HepG2 (cell line): ENCODE measurements at regions not wholly inside any gene's neighbourhood (a gene's known extent, or its start where the extent isn't known, plus 50 kb on each side); places are given as distances from the start of the nearest gene placed in this dataset.

ENCODE experiments used
- ATAC-seq: fragments of 200-7000 bp; cut with Tn5 transposase; 3 replicates; pipeline ENCODE4 v1.9.1; 2020; ENCODE audit warnings: mild to moderate bottlenecking, moderate library complexity
- BruUV-seq: library from RNA; stranded (reverse); fragments of 400-500 nt; replicated peaks from 2 replicates; lab custom pipeline; 2021; lab: Mats Ljungman, UMichigan
- CTCF ChIA-PET: fragments of 300-600 bp; formaldehyde crosslinking; extraction: SDS; loops from one replicate; lab custom pipeline; 2021; ENCODE audit warnings: low total read pairs, inconsistent platforms, low intra/inter-chr PET ratio; lab: Yijun Ruan, JAX
- POLR2A ChIA-PET: fragments of 350-600 bp; sonication (Branson Sonifier 250); formaldehyde crosslinking; loops from one replicate; lab custom pipeline; 2020; ENCODE audit warnings: antibody characterized with exemption, inconsistent platforms; lab: Yijun Ruan, JAX
- DNase-seq: peaks from one replicate; pipeline ENCODE4 v3.0.0-alpha.2; 2015; ENCODE audit warnings: low spot score
- FAIRE-seq: peaks from 3 replicates; lab custom pipeline; 2011; peaks lifted over from hg19 to GRCh38; lab: Jason Lieb, UNC
- H2AFZ ChIP-seq: one replicate; pipeline ENCODE4 v1.6.1; 2011; ENCODE audit warnings: low read length, inconsistent platforms
- H3K27ac ChIP-seq: fragments of 300-600 bp; 3 replicates; pipeline ENCODE4 v1.8.0; 2011; ENCODE audit warnings: mixed run types, mild to moderate bottlenecking, mixed read lengths, low read length, inconsistent platforms; ENCODE audit not compliant: insufficient read depth; ENCODE audit errors: extremely low read length
- H3K27me3 ChIP-seq, 2 experiments: fragments of 200-600 bp in 1 of 2; 2 replicates in 1 of 2; 3 replicates in 1 of 2; pipeline versions ENCODE4 v1.6.0 to v1.8.0; 2011; ENCODE audit warnings: low read length in 2 of 2, mild to moderate bottlenecking in 2 of 2, moderate library complexity in 2 of 2, inconsistent platforms in 1 of 2; ENCODE audit not compliant: insufficient read depth in 2 of 2, control insufficient read depth in 1 of 2
- H3K36me3 ChIP-seq, 2 experiments: fragments of 200-600 bp in 1 of 2; replicated peaks in 1 of 2; 2 replicates in 1 of 2; 3 replicates in 1 of 2; pipeline versions ENCODE4 v1.5.1 to v1.8.0; 2011; ENCODE audit warnings: low read length in 2 of 2, inconsistent platforms in 1 of 2; ENCODE audit not compliant: insufficient read depth in 2 of 2, control insufficient read depth in 1 of 2
- H3K4me1 ChIP-seq: 2 replicates; pipeline ENCODE4 v1.5.1; 2012; ENCODE audit warnings: low read length, inconsistent platforms; ENCODE audit not compliant: insufficient read depth
- H3K4me2 ChIP-seq: 2 replicates; pipeline ENCODE4 v1.6.0; 2011; ENCODE audit warnings: low read depth, low read length, inconsistent platforms
- H3K4me3 ChIP-seq, 3 experiments: fragments of 200-600 bp in 1 of 3; sonication (generic), shearing (Covaris generic) in 1 of 3; replicated peaks in 1 of 3; 2 replicates each; pipeline ENCODE4 v1.5.1; 2011 to 2016; ENCODE audit warnings: low read length in 3 of 3, inconsistent platforms in 2 of 3, low read depth in 2 of 3, mild to moderate bottlenecking in 2 of 3, control low read depth in 1 of 3, mixed read lengths in 1 of 3; ENCODE audit not compliant: insufficient read depth in 1 of 3
- H3K79me2 ChIP-seq: one replicate; pipeline ENCODE4 v1.6.1; 2011; ENCODE audit warnings: low read length, inconsistent platforms; ENCODE audit not compliant: insufficient read depth
- H3K9ac ChIP-seq: 2 replicates; pipeline ENCODE4 v1.6.0; 2011; ENCODE audit warnings: mild to moderate bottlenecking, low read depth, low read length, inconsistent platforms; ENCODE audit not compliant: insufficient read depth
- H3K9me3 ChIP-seq: 2 replicates; pipeline ENCODE4 v1.5.1; 2012; ENCODE audit warnings: mild to moderate bottlenecking, low read length
- H4K20me1 ChIP-seq: 2 replicates; pipeline ENCODE4 v1.6.0; 2011; ENCODE audit warnings: inconsistent platforms, mild to moderate bottlenecking, low read length, moderate library complexity; ENCODE audit not compliant: insufficient read depth
- ARHGAP35 ChIP-seq: sonication (generic); formaldehyde crosslinking; IDR thresholded peaks from 2 replicates; pipeline ENCODE4 v1.9.0; 2022; ENCODE audit warnings: mild to moderate bottlenecking, inconsistent platforms, moderate library complexity, missing genetic modification reagents, borderline replicate concordance
- FOXO4 ChIP-seq: sonication (generic); formaldehyde crosslinking; conservative IDR thresholded peaks from 2 replicates; pipeline ENCODE4 v1.8.1; 2023; ENCODE audit warnings: missing genetic modification reagents
- KIAA2018 ChIP-seq: sonication (generic); formaldehyde crosslinking; IDR thresholded peaks from 2 replicates; pipeline ENCODE4 v1.5.0; 2020; ENCODE audit warnings: mild to moderate bottlenecking, missing genetic modification reagents, borderline replicate concordance
- PBX2 ChIP-seq: IDR thresholded peaks from 2 replicates; pipeline ENCODE4 v1.6.1; 2016; ENCODE audit warnings: control low read depth
- SMAD9 ChIP-seq: sonication (generic); formaldehyde crosslinking; IDR thresholded peaks from 2 replicates; pipeline ENCODE4 v1.5.1; 2020; ENCODE audit warnings: mild to moderate bottlenecking, missing genetic modification reagents
- ZFP36 ChIP-seq: fragments of 150-350 bp; IDR thresholded peaks from 2 replicates; pipeline ENCODE4 v1.6.1; 2018; ENCODE audit warnings: borderline replicate concordance, low read length, low read depth; ENCODE audit not compliant: partially characterized antibody
- ZNF296 ChIP-seq: sonication (generic); formaldehyde crosslinking; conservative IDR thresholded peaks from 2 replicates; pipeline ENCODE4 v1.5.0; 2020; ENCODE audit warnings: mild to moderate bottlenecking, missing genetic modification reagents
- ZNF543 ChIP-seq: sonication (generic); formaldehyde crosslinking; IDR thresholded peaks from 2 replicates; pipeline ENCODE4 v1.4.0; 2020; ENCODE audit warnings: mild to moderate bottlenecking, missing genetic modification reagents
- ZNF563 ChIP-seq: sonication (generic); formaldehyde crosslinking; IDR thresholded peaks from 2 replicates; pipeline ENCODE4 v1.8.0; 2022; ENCODE audit warnings: mild to moderate bottlenecking, moderate library complexity, missing genetic modification reagents
- ZNF572 ChIP-seq: sonication (generic); formaldehyde crosslinking; IDR thresholded peaks from 2 replicates; pipeline ENCODE4 v1.5.1; 2020; ENCODE audit warnings: mild to moderate bottlenecking, missing genetic modification reagents
- ZNF678 ChIP-seq: sonication (generic); formaldehyde crosslinking; IDR thresholded peaks from 2 replicates; pipeline ENCODE4 v1.4.0; 2020; ENCODE audit warnings: mild to moderate bottlenecking, missing genetic modification reagents
- WGBS: methylation state at CpG from one replicate; pipeline ENCODE4 v1.1.6; 2017; ENCODE audit warnings: low lambda C conversion rate; 5-methylcytosine and 5-hydroxymethylcytosine counted together
- in situ Hi-C: cut with HindIII; loops from 2 replicates; pipeline ENCODE4 v1.10.0; 2017; ENCODE audit warnings: low pct_unique_long_range_greater_than_20kb; ENCODE audit not compliant: extremely low pct_ligation_motif_present
- intact Hi-C: fragments of 100-400 bp; cut with micrococcal nuclease; formaldehyde crosslinking; loops from one replicate; pipeline ENCODE4 v1.10.0; 2022; ENCODE audit not compliant: unreplicated experiment
- TF ChIP-seq, protein P1 (sequence below), 2 experiments: sonication (generic) in 1 of 2; formaldehyde crosslinking in 1 of 2; IDR thresholded peaks; 2 replicates each; pipeline versions ENCODE4 v1.5.1 to v1.6.1; 2011 to 2020; ENCODE audit warnings: borderline replicate concordance in 1 of 2, low read depth in 1 of 2, low read length in 1 of 2, mild to moderate bottlenecking in 1 of 2, missing genetic modification reagents in 1 of 2, moderate library complexity in 1 of 2

DNA sequence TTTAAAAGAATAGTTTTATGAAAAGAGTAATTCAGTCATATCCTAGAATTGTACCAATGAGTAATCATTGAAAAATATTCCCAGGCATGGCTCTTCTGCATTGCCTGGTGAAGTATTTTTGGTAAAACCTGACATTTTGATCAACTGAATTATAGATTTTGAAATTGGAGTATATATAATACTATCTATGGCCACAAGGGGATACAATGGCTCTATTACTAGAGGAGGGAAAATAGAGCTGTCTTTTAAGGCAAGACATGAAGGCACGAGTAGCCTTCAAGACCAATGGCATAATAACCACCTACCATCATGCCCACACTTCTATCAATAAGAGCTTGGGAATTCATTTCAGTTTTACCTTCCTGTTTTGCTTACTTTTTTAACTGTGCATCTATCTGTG lies 1241.4 kb upstream of the TMEM132C start:
- no peak overlapping the region for H3K4me3 ChIP-seq
- H3K27ac ChIP-seq: no peak overlapping the region
- H3K27me3 ChIP-seq: no peaks in the 10 kb centered on the region
- no peaks in the 10 kb centered on the region for H3K79me2 ChIP-seq
- H2AFZ ChIP-seq: no peak overlapping the region
- in situ Hi-C loops: no loop called here
- no peak overlapping the region for H3K9ac ChIP-seq
- WGBS: 0% methylated on average over 1 of the region's 1 CpG
- ChIA-PET CTCF (no interaction called here), POLR2A (no interaction called here)
- no peak for ATAC-seq
- no peak overlapping the region for H3K4me2 ChIP-seq
- no peak for FAIRE-seq
- intact Hi-C loops: no loop called here
- BruUV-seq: no TSS peak
- DNase-seq: no peak
- no peaks in the 10 kb centered on the region for H3K4me1 ChIP-seq
- H3K36me3 ChIP-seq: no peaks in the 10 kb centered on the region
- no peaks in the 10 kb centered on the region for H4K20me1 ChIP-seq
- H3K9me3 ChIP-seq: peaks cover 52% of the 10 kb centered on the region
- TF ChIP-seq ZNF563 (CRISPR knock-in tag) (no peak), KIAA2018 (CRISPR knock-in tag) (no peak), FOXO4 (no peak), ARHGAP35 (CRISPR knock-in tag) (no peak), ZFP36 (no peak), ZNF678 (CRISPR knock-in tag) (no peak), ZNF296 (CRISPR knock-in tag) (no peak), ZNF543 (CRISPR knock-in tag) (no peak), PBX2 (no peak), SMAD9 (CRISPR knock-in tag) (no peak), ZNF572 (CRISPR knock-in tag) (no peak)
- TF ChIP-seq, protein P1, sequence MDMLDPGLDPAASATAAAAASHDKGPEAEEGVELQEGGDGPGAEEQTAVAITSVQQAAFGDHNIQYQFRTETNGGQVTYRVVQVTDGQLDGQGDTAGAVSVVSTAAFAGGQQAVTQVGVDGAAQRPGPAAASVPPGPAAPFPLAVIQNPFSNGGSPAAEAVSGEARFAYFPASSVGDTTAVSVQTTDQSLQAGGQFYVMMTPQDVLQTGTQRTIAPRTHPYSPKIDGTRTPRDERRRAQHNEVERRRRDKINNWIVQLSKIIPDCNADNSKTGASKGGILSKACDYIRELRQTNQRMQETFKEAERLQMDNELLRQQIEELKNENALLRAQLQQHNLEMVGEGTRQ (IDR thresholded peaks at IDR 0.05; ENCODE audit: low read depth, low read length): no peak
- TF ChIP-seq, protein P1 (CRISPR knock-in tag; IDR thresholded peaks at IDR 0.05; ENCODE audit: borderline replicate concordance): no peak
